H9 (cell line): ENCODE measurements at regions not wholly inside any gene's neighbourhood (a gene's known extent, or its start where the extent isn't known, plus 50 kb on each side); places are given as distances from the start of the nearest gene placed in this dataset.

ENCODE experiments used
- DNase-seq: peaks from one replicate; pipeline ENCODE4 v3.0.0-alpha.2; 2017
- H2AFZ ChIP-seq: one replicate; pipeline ENCODE4 v1.6.1; 2013; ENCODE audit warnings: mild to moderate bottlenecking, low read length, control low read depth, moderate library complexity
- H2AK5ac ChIP-seq: 2 replicates; pipeline ENCODE4 v1.6.1; 2013; ENCODE audit warnings: low read length, control low read depth, mixed read lengths; ENCODE audit not compliant: insufficient read length
- H2BK120ac ChIP-seq: one replicate; pipeline ENCODE4 v1.6.1; 2013; ENCODE audit warnings: low read depth, mild to moderate bottlenecking, low read length, control low read depth, inconsistent platforms; ENCODE audit not compliant: poor library complexity, severe bottlenecking
- H2BK12ac ChIP-seq: 2 replicates; pipeline ENCODE4 v1.6.1; 2013; ENCODE audit warnings: low read length, control low read depth, mixed read lengths, low read depth; ENCODE audit not compliant: insufficient read length
- H2BK15ac ChIP-seq: 2 replicates; pipeline ENCODE4 v1.6.1; 2013; ENCODE audit warnings: low read depth, low read length, control low read depth
- H2BK20ac ChIP-seq: one replicate; pipeline ENCODE4 v1.6.1; 2013; ENCODE audit warnings: low read depth, mild to moderate bottlenecking, low read length, control low read depth, inconsistent platforms; ENCODE audit not compliant: poor library complexity, severe bottlenecking
- H2BK5ac ChIP-seq: 2 replicates; pipeline ENCODE4 v1.6.1; 2013; ENCODE audit warnings: low read length, control low read depth, mixed read lengths; ENCODE audit not compliant: insufficient read length
- H3K14ac ChIP-seq: 2 replicates; pipeline ENCODE4 v1.6.1; 2013; ENCODE audit warnings: low read length, control low read depth; ENCODE audit not compliant: insufficient read depth
- H3K18ac ChIP-seq: 2 replicates; pipeline ENCODE4 v1.6.1; 2013; ENCODE audit warnings: low read depth, mild to moderate bottlenecking, mixed read lengths, low read length, control low read depth; ENCODE audit not compliant: insufficient read length
- H3K23ac ChIP-seq: 2 replicates; pipeline ENCODE4 v1.6.1; 2013; ENCODE audit warnings: low read length, control low read depth, mixed read lengths, low read depth; ENCODE audit not compliant: insufficient read length
- H3K23me2 ChIP-seq: 2 replicates; pipeline ENCODE4 v1.6.1; 2013; ENCODE audit warnings: low read depth, mild to moderate bottlenecking, mixed read lengths, low read length, control low read depth; ENCODE audit not compliant: insufficient read length, poor library complexity, severe bottlenecking
- H3K27ac ChIP-seq: 2 replicates; pipeline ENCODE4 v1.5.1; 2013; ENCODE audit warnings: low read length, control low read depth, mixed read lengths, low read depth; ENCODE audit not compliant: insufficient read length
- H3K27me3 ChIP-seq: 2 replicates; pipeline ENCODE4 v1.6.1; 2013; ENCODE audit warnings: low read length, control low read depth, inconsistent platforms; ENCODE audit not compliant: insufficient read depth
- H3K4ac ChIP-seq: 2 replicates; pipeline ENCODE4 v1.6.1; 2013; ENCODE audit warnings: low read depth, mild to moderate bottlenecking, control low read depth, inconsistent platforms, low read length, moderate library complexity
- H3K4me1 ChIP-seq: 2 replicates; pipeline ENCODE4 v1.6.1; 2013; ENCODE audit warnings: low read length, control low read depth, inconsistent platforms; ENCODE audit not compliant: insufficient read depth
- H3K4me2 ChIP-seq: 2 replicates; pipeline ENCODE4 v1.6.1; 2013; ENCODE audit warnings: low read length, control low read depth, mixed read lengths; ENCODE audit not compliant: insufficient read length, insufficient read depth
- H3K56ac ChIP-seq: 2 replicates; pipeline ENCODE4 v1.6.1; 2013; ENCODE audit warnings: low read depth, mild to moderate bottlenecking, mixed read lengths, low read length, control low read depth; ENCODE audit not compliant: insufficient read length
- H3K79me1 ChIP-seq: 2 replicates; pipeline ENCODE4 v1.6.1; 2013; ENCODE audit warnings: low read depth, mild to moderate bottlenecking, moderate library complexity, low read length, control low read depth, inconsistent platforms; ENCODE audit not compliant: insufficient read depth, poor library complexity, severe bottlenecking
- H3K79me2 ChIP-seq: 2 replicates; pipeline ENCODE4 v1.6.1; 2013; ENCODE audit warnings: low read length, control low read depth, inconsistent platforms; ENCODE audit not compliant: insufficient read depth
- H3K9ac ChIP-seq: 2 replicates; pipeline ENCODE4 v1.6.1; 2013; ENCODE audit warnings: low read length, control low read depth, mixed read lengths; ENCODE audit not compliant: insufficient read length; ENCODE audit errors: extremely low read depth
- H3K9me3 ChIP-seq: one replicate; pipeline ENCODE4 v1.6.1; 2013; ENCODE audit warnings: low read depth, low read length, inconsistent platforms; ENCODE audit not compliant: control insufficient read depth
- H3T11ph ChIP-seq: one replicate; pipeline ENCODE4 v1.6.1; 2013; ENCODE audit warnings: mild to moderate bottlenecking, low read length, control low read depth, inconsistent platforms
- H4K20me1 ChIP-seq: one replicate; pipeline ENCODE4 v1.6.1; 2013; ENCODE audit not compliant: control insufficient read depth, insufficient read length, insufficient read depth
- H4K5ac ChIP-seq: 2 replicates; pipeline ENCODE4 v1.6.1; 2013; ENCODE audit warnings: low read depth, mild to moderate bottlenecking, mixed read lengths, low read length, control low read depth; ENCODE audit not compliant: insufficient read length
- H4K8ac ChIP-seq: replicated peaks from 2 replicates; pipeline ENCODE4 v1.6.1; 2013; ENCODE audit warnings: low read length, control low read depth, mixed read lengths, low read depth; ENCODE audit not compliant: insufficient read length
- H4K91ac ChIP-seq: 2 replicates; pipeline ENCODE4 v1.6.1; 2013; ENCODE audit warnings: low read depth, mild to moderate bottlenecking, moderate library complexity, mixed read lengths, low read length, control low read depth; ENCODE audit not compliant: insufficient read length
- H3K27ac Mint-ChIP-seq, 3 experiments: 2 replicates in 2 of 3; 3 replicates in 1 of 3; pipeline ENCODE4 v1.8.0; 2020 to 2021; ENCODE audit warnings: mixed read lengths in 3 of 3, mild to moderate bottlenecking in 1 of 3, moderate library complexity in 1 of 3
- H3K27me3 Mint-ChIP-seq: 2 replicates; pipeline ENCODE4 v1.8.0; 2021; ENCODE audit warnings: low read depth, mild to moderate bottlenecking, moderate library complexity, mixed read lengths
- H3K36me3 Mint-ChIP-seq, 3 experiments: 2 replicates in 2 of 3; 3 replicates in 1 of 3; pipeline ENCODE4 v1.8.0; 2020 to 2021; ENCODE audit warnings: low read depth in 3 of 3, mixed read lengths in 3 of 3; ENCODE audit not compliant: insufficient read depth in 1 of 3
- H3K4me1 Mint-ChIP-seq, 2 experiments: 2 replicates each; pipeline ENCODE4 v1.8.0; 2020; ENCODE audit warnings: mixed read lengths in 2 of 2
- H3K4me3 Mint-ChIP-seq, 2 experiments: 2 replicates in 1 of 2; 3 replicates in 1 of 2; pipeline ENCODE4 v1.8.0; 2020 to 2021; ENCODE audit warnings: mild to moderate bottlenecking in 2 of 2, mixed read lengths in 2 of 2, moderate library complexity in 1 of 2
- H3K9me3 Mint-ChIP-seq, 2 experiments: 2 replicates in 1 of 2; 3 replicates in 1 of 2; pipeline ENCODE4 v1.8.0; 2020; ENCODE audit warnings: mild to moderate bottlenecking in 2 of 2, mixed read lengths in 2 of 2, moderate library complexity in 1 of 2
- WGBS: extraction: QIAGEN DNeasy Blood & Tissue Kit; methylation state at CpG from one replicate; pipeline ENCODE4 v1.1.7; 2013; ENCODE audit warnings: missing lambda C conversion rate, low lambda C conversion rate, mixed read lengths; ENCODE audit not compliant: insufficient read length; ENCODE audit errors: extremely low coverage; 5-methylcytosine and 5-hydroxymethylcytosine counted together
- TF ChIP-seq, protein P1 (sequence below): fragments of 200-600 bp; sonication (generic); conservative IDR thresholded peaks from 3 replicates; pipeline ENCODE4 v1.8.0; 2021; ENCODE audit warnings: antibody characterized with exemption, mild to moderate bottlenecking

DNA sequence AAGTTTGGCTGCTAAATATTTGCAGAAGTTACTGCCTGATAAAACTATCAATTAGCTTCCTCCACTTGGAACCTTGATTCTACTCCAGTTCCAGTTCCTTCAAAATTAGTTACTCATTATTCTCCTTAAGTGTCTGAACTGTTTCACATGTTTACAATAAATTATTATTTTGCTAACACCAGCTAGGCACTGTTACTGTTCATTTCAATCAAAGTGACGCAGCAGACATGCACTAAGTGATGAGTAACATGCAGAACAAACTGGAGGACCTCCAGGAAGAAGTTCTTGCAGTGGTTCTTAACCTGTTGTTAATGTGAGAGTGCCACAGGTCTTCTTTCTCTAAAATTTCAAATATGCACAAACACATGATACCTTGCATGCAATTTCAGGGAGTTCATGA is 491.8 kb upstream of the SEMA3A start:
- no peak overlapping the region for H3K27ac ChIP-seq
- no peak overlapping the region for H4K5ac ChIP-seq
- no peak overlapping the region for H3K18ac ChIP-seq
- no peak overlapping the region for H2BK20ac ChIP-seq
- H3K14ac ChIP-seq: no peak overlapping the region
- Mint-ChIP-seq H3K4me1 (no peaks in the 10 kb centered on the region), H3K4me3 (no peak overlapping the region), H3K36me3 (no peaks in the 10 kb centered on the region; a peak in 1 of 7 replicates), H3K9me3 (no peaks in the 10 kb centered on the region), H3K27ac (no peak overlapping the region), H3K27me3 (no peaks in the 10 kb centered on the region)
- no peaks in the 10 kb centered on the region for H3K79me1 ChIP-seq
- no peak overlapping the region for H2AFZ ChIP-seq
- H3K56ac ChIP-seq: no peak overlapping the region
- H3K79me2 ChIP-seq: no peaks in the 10 kb centered on the region
- no peak overlapping the region for H4K91ac ChIP-seq
- TF ChIP-seq, protein P1, sequence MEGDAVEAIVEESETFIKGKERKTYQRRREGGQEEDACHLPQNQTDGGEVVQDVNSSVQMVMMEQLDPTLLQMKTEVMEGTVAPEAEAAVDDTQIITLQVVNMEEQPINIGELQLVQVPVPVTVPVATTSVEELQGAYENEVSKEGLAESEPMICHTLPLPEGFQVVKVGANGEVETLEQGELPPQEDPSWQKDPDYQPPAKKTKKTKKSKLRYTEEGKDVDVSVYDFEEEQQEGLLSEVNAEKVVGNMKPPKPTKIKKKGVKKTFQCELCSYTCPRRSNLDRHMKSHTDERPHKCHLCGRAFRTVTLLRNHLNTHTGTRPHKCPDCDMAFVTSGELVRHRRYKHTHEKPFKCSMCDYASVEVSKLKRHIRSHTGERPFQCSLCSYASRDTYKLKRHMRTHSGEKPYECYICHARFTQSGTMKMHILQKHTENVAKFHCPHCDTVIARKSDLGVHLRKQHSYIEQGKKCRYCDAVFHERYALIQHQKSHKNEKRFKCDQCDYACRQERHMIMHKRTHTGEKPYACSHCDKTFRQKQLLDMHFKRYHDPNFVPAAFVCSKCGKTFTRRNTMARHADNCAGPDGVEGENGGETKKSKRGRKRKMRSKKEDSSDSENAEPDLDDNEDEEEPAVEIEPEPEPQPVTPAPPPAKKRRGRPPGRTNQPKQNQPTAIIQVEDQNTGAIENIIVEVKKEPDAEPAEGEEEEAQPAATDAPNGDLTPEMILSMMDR: no peak
- no peak overlapping the region for H2BK5ac ChIP-seq
- H3K23me2 ChIP-seq: no peaks in the 10 kb centered on the region
- WGBS: no CpG with 5 or more reads among the region's 1 CpG
- no peak overlapping the region for H3K4me2 ChIP-seq
- no peaks in the 10 kb centered on the region for H3K4me1 ChIP-seq
- H3K9ac ChIP-seq: no peak overlapping the region
- H3T11ph ChIP-seq: no peak overlapping the region
- no peak overlapping the region for H2AK5ac ChIP-seq
- H4K20me1 ChIP-seq: no peaks in the 10 kb centered on the region
- no peak overlapping the region for H3K23ac ChIP-seq
- H3K4ac ChIP-seq: no peak overlapping the region
- H3K9me3 ChIP-seq: no peaks in the 10 kb centered on the region
- H2BK15ac ChIP-seq: no peak overlapping the region
- no peak overlapping the region for H2BK12ac ChIP-seq
- H3K27me3 ChIP-seq: no peaks in the 10 kb centered on the region
- H4K8ac ChIP-seq: no peak overlapping the region
- no peak for DNase-seq
- H2BK120ac ChIP-seq: no peak overlapping the region
